Trophoblast cell (in vitro differentiated cells and primary cell): ENCODE measurements at regions not wholly inside any gene's neighbourhood (a gene's known extent, or its start where the extent isn't known, plus 50 kb on each side); places are given as distances from the start of the nearest gene placed in this dataset.
"Not testable (repeated sequence)": the region's sequence is repeated elsewhere in the genome, so short reads cannot be mapped to it uniquely, and the experiment has no call there.

Source experiments
- DNase-seq, 2 donors: peaks; one replicate each; pipeline ENCODE4 v3.0.0-alpha.2; 2016
- H2AFZ ChIP-seq: 2 replicates; pipeline ENCODE4 v1.6.1; 2013; ENCODE audit warnings: low read length, moderate library complexity, mild to moderate bottlenecking; ENCODE audit not compliant: insufficient read depth, poor library complexity
- H2AK5ac ChIP-seq: 2 replicates; pipeline ENCODE4 v1.6.1; 2013; ENCODE audit warnings: mild to moderate bottlenecking, low read length
- H2BK120ac ChIP-seq: 2 replicates; pipeline ENCODE4 v1.6.1; 2013; ENCODE audit warnings: low read length, mild to moderate bottlenecking, moderate library complexity; ENCODE audit not compliant: insufficient read depth, poor library complexity
- H2BK12ac ChIP-seq: 2 replicates; pipeline ENCODE4 v1.6.1; 2013; ENCODE audit warnings: mild to moderate bottlenecking, low read length, moderate library complexity
- H2BK5ac ChIP-seq: 2 replicates; pipeline ENCODE4 v1.6.1; 2013; ENCODE audit warnings: low read length, low read depth, moderate library complexity, mild to moderate bottlenecking; ENCODE audit not compliant: poor library complexity
- H3K14ac ChIP-seq: 2 replicates; pipeline ENCODE4 v1.6.1; 2013; ENCODE audit warnings: mild to moderate bottlenecking, low read length
- H3K18ac ChIP-seq: 2 replicates; pipeline ENCODE4 v1.6.1; 2013; ENCODE audit warnings: mild to moderate bottlenecking, low read length
- H3K23ac ChIP-seq: 2 replicates; pipeline ENCODE4 v1.6.1; 2013; ENCODE audit warnings: low read length
- H3K27ac ChIP-seq: 2 replicates; pipeline ENCODE4 v1.5.1; 2013; ENCODE audit warnings: low read depth, mild to moderate bottlenecking, inconsistent platforms, low read length, moderate library complexity
- H3K27me3 ChIP-seq: 2 replicates; pipeline ENCODE4 v1.6.1; 2013; ENCODE audit warnings: inconsistent platforms, mild to moderate bottlenecking, low read length, moderate library complexity; ENCODE audit not compliant: insufficient read depth
- H3K36me3 ChIP-seq, 2 experiments: 1 replicate in 1 of 2; 2 replicates in 1 of 2; pipeline ENCODE4 v1.6.1; 2013; ENCODE audit warnings: low read length in 2 of 2, mild to moderate bottlenecking in 2 of 2, moderate library complexity in 1 of 2; ENCODE audit not compliant: insufficient read depth in 2 of 2, control insufficient read depth in 1 of 2
- H3K4ac ChIP-seq: 2 replicates; pipeline ENCODE4 v1.6.1; 2013; ENCODE audit warnings: low read depth, mild to moderate bottlenecking, low read length, moderate library complexity
- H3K4me1 ChIP-seq, 2 experiments: 1 replicate in 1 of 2; 2 replicates in 1 of 2; pipeline ENCODE4 v1.6.1; 2013; ENCODE audit warnings: low read length in 2 of 2, mild to moderate bottlenecking in 2 of 2, moderate library complexity in 1 of 2; ENCODE audit not compliant: insufficient read depth in 2 of 2, control insufficient read depth in 1 of 2
- H3K4me2 ChIP-seq: 2 replicates; pipeline ENCODE4 v1.6.1; 2013; ENCODE audit warnings: inconsistent platforms, mild to moderate bottlenecking, low read length, moderate library complexity
- H3K4me3 ChIP-seq: 2 replicates; pipeline ENCODE4 v1.5.1; 2013; ENCODE audit warnings: mild to moderate bottlenecking, low read depth, low read length, inconsistent platforms
- H3K79me1 ChIP-seq: one replicate; pipeline ENCODE4 v1.6.1; 2013; ENCODE audit warnings: low read length
- H3K79me2 ChIP-seq: 2 replicates; pipeline ENCODE4 v1.6.1; 2013; ENCODE audit warnings: low read length, mild to moderate bottlenecking; ENCODE audit not compliant: control insufficient read depth, insufficient read depth, poor library complexity
- H3K9ac ChIP-seq: 2 replicates; pipeline ENCODE4 v1.6.1; 2013; ENCODE audit warnings: mild to moderate bottlenecking, low read length
- H3K9me3 ChIP-seq: 2 replicates; pipeline ENCODE4 v1.6.1; 2013; ENCODE audit warnings: low read depth, mild to moderate bottlenecking, control low read depth, inconsistent platforms, low read length; ENCODE audit not compliant: insufficient read depth
- H4K12ac ChIP-seq: 2 replicates; pipeline ENCODE4 v1.6.1; 2013; ENCODE audit warnings: low read depth, mild to moderate bottlenecking, low read length, moderate library complexity
- H4K8ac ChIP-seq: 2 replicates; pipeline ENCODE4 v1.6.1; 2013; ENCODE audit warnings: low read depth, mild to moderate bottlenecking, low read length, moderate library complexity
- H4K91ac ChIP-seq: one replicate; pipeline ENCODE4 v1.6.1; 2013; ENCODE audit warnings: low read depth, mild to moderate bottlenecking, low read length, moderate library complexity
- WGBS: extraction: QIAGEN DNeasy Blood & Tissue Kit; methylation state at CpG from one replicate; pipeline ENCODE4 v1.1.7; 2013; ENCODE audit warnings: missing lambda C conversion rate; ENCODE audit not compliant: insufficient read length, insufficient coverage; ENCODE audit errors: extremely low coverage; 5-methylcytosine and 5-hydroxymethylcytosine counted together

DNA sequence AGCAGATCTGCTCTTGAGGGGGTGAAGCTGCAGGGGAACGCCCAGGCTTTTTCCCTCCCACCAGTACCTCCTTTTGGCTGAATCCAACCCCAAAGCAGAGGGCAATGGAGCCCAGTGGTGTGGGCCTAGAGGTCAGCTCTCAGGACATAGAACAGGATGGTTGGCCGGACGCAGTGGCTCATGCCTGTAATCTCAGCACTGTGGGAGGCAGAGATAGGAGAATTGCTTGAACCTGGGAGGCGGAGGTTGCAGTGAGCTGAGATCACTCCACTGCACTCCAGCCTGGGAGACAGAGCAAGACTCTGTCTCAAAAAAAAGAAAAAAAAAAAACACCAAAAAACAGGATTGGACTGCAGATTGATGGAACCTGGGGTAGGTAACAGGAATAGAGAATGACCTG lies 73.3 kb upstream of the ADGRL1 start:
- not testable (repeated sequence) for H2BK12ac ChIP-seq, H3K4me1 ChIP-seq, H4K91ac ChIP-seq, H3K9ac ChIP-seq, H4K12ac ChIP-seq, H3K4ac ChIP-seq, H3K4me2 ChIP-seq, H3K14ac ChIP-seq, H3K79me2 ChIP-seq, H3K18ac ChIP-seq, H2BK5ac ChIP-seq, DNase-seq, H3K4me3 ChIP-seq, H2BK120ac ChIP-seq, H3K79me1 ChIP-seq, H3K27ac ChIP-seq, H3K23ac ChIP-seq, H2AK5ac ChIP-seq, H3K27me3 ChIP-seq, H2AFZ ChIP-seq, H3K36me3 ChIP-seq, H3K9me3 ChIP-seq, H4K8ac ChIP-seq
- no CpG with 5 or more reads among the region's 4 CpGs for WGBS

DNA sequence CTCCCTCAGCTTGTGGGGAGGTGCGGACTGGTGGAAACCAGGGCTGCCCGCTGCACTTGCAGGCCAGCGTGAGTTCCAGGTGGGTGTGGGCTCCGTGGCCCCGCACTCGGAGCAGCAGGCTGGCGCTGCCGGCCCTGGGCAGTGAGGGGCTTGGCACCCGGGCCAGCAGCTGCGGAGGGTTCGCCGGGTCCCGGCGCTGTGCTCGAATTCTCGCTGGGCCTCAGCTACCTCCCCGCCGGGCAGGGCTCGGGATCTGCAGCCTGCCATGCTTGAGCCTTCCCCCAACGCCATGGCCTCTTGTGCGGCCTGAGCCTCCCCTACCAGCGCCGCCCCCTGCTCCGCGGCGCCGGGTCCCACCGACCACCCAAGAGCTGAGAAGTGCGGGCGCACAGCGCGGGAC lies 71.6 kb upstream of the ADGRL1 start:
- Histone ChIP-seq H3K36me3 (no peaks in the 10 kb centered on the region), H4K12ac (no peak overlapping the region), H2BK5ac (no peak overlapping the region), H2AK5ac (no peak overlapping the region), H3K23ac (no peak overlapping the region), H3K27ac (no peak overlapping the region), H3K79me1 (no peaks in the 10 kb centered on the region), H3K4me1 (no peaks in the 10 kb centered on the region), H3K18ac (no peak overlapping the region), H3K9ac (no peak overlapping the region), H2BK120ac (no peak overlapping the region), H3K9me3 (peaks cover 11% of the 10 kb centered on the region), H3K27me3 (no peaks in the 10 kb centered on the region), H3K14ac (no peak overlapping the region), H3K4me2 (no peak overlapping the region), H3K4ac (no peak overlapping the region), H3K4me3 (no peak overlapping the region), H2BK12ac (no peak overlapping the region), H4K91ac (no peak overlapping the region), H4K8ac (no peak overlapping the region), H2AFZ (no peak overlapping the region), H3K79me2 (no peaks in the 10 kb centered on the region)
- DNase-seq: no peak
- no CpG with 5 or more reads among the region's 32 CpGs for WGBS

DNA sequence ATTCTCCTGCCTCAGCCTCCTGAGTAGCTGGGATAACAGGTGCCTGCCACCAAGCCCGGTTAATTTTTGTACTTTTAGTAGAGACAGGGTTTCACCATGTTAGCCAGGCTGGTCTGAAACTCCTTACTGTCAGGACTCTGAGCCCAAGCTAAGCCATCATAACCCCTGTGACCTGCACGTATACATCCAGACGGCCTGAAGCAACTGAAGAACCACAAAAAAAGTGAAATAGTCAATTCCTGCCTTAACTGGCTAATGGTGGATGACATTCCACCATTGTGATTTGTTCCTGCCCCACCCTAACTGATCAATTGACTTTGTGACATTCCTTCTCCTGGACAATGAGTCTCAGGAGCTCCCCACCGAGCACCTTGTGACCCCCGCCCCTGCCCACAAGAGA lies 69.9 kb upstream of the ADGRL1 start:
- H3K27ac ChIP-seq, H3K36me3 ChIP-seq, H4K8ac ChIP-seq, H3K4me2 ChIP-seq, H4K12ac ChIP-seq, H2AK5ac ChIP-seq, H2BK5ac ChIP-seq, H2BK120ac ChIP-seq, H2AFZ ChIP-seq, H3K18ac ChIP-seq, H3K4ac ChIP-seq, H3K9ac ChIP-seq, H3K27me3 ChIP-seq, H3K14ac ChIP-seq, H3K23ac ChIP-seq, H4K91ac ChIP-seq, DNase-seq, H3K79me2 ChIP-seq, H3K4me1 ChIP-seq, H3K79me1 ChIP-seq, H3K4me3 ChIP-seq, H2BK12ac ChIP-seq: not testable (repeated sequence)
- WGBS: no CpG with 5 or more reads among the region's 5 CpGs
- H3K9me3 ChIP-seq: peaks cover 11% of the 10 kb centered on the region

DNA sequence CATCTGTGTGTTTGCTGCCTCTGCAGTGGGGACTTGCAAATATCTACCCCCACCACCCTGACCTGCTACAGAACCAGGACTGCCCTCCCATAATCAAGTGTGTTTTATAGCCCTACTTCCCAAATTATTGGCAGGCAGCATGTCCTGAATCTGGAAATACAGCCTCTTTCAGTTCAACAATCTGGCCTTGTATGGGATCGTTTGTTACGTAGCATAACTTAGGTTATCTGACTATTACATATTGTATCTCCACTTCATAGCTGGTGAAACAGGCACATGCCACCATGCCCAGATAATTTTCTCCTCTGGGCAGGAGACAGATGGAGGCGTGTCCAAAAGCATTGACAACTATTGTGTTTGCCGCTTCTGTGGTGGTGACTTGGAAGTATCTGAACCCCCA lies 66.7 kb upstream of the ADGRL1 start:
- no peak overlapping the region for H3K4me3 ChIP-seq
- H3K4me1 ChIP-seq: no peaks in the 10 kb centered on the region
- H3K4me2 ChIP-seq: no peak overlapping the region
- H2AK5ac ChIP-seq: no peak overlapping the region
- H3K79me1 ChIP-seq: no peaks in the 10 kb centered on the region
- no peak overlapping the region for H4K8ac ChIP-seq
- DNase-seq: no peak
- no peak overlapping the region for H3K4ac ChIP-seq
- no CpG with 5 or more reads among the region's 4 CpGs for WGBS
- no peak overlapping the region for H3K27ac ChIP-seq
- H2BK5ac ChIP-seq: no peak overlapping the region
- H2BK12ac ChIP-seq: no peak overlapping the region
- H3K9me3 ChIP-seq: peaks cover 9% of the 10 kb centered on the region
- H3K27me3 ChIP-seq: no peaks in the 10 kb centered on the region
- H3K18ac ChIP-seq: no peak overlapping the region
- no peak overlapping the region for H3K14ac ChIP-seq
- no peak overlapping the region for H3K9ac ChIP-seq
- H3K23ac ChIP-seq: no peak overlapping the region
- no peaks in the 10 kb centered on the region for H3K36me3 ChIP-seq
- H2BK120ac ChIP-seq: no peak overlapping the region
- H2AFZ ChIP-seq: no peak overlapping the region
- no peak overlapping the region for H4K91ac ChIP-seq
- H3K79me2 ChIP-seq: no peaks in the 10 kb centered on the region
- no peak overlapping the region for H4K12ac ChIP-seq
